ENCODE measurements at regions not wholly inside any gene's neighbourhood (a gene's known extent, or its start where the extent isn't known, plus 50 kb on each side); places are given as distances from the start of the nearest gene placed in this dataset.
"Not testable (repeated sequence)": the region's sequence is repeated elsewhere in the genome, so short reads cannot be mapped to it uniquely, and the experiment has no call there.

DNA sequence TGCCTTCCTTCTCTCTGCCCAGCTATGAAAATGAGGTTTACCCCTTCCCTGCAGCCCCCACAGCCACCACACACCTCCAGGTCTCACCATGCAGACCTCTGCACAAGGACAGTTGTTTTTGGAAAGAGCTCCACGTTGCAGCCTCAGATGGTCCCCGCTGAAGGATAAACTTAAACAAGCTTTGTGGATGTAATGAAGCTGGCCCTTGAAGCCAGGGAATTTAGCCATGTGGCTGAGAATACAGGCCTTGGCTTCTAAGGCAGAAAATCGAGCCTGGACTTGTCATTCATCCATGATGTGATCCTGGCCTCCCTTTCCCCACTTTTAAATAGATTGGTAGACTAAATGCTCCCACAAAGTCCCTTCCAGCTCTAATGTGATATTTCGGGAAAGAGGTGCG is 79.4 kb downstream of the TBX3 start:
- Histone ChIP-seq H2AFZ (ENCODE audit: low read length) (no peak overlapping the region), H3K4me2 (ENCODE audit: low read length) (no peak overlapping the region), H3K36me3 (ENCODE audit: insufficient read depth, low read length) (no peaks in the 10 kb centered on the region), H3K4me1 (ENCODE audit: insufficient read depth, low read length, poor library complexity, severe bottlenecking) (no peaks in the 10 kb centered on the region), H3K27ac (ENCODE audit: low read depth, low read length, poor library complexity, severe bottlenecking) (no peak overlapping the region), H3K4me3 (ENCODE audit: low read depth, low read length, poor library complexity, severe bottlenecking) (no peak overlapping the region), H3K9me2 (ENCODE audit: insufficient read depth, low read length) (no peaks in the 10 kb centered on the region), H3K79me2 (ENCODE audit: insufficient read depth, low read depth, low read length) (no peaks in the 10 kb centered on the region), H4K20me1 (ENCODE audit: insufficient read depth, low read length) (no peaks in the 10 kb centered on the region), H3K9me3 (ENCODE audit: low read length) (no peaks in the 10 kb centered on the region)
- TF ChIP-seq EZH2phosphoT487 (IDR thresholded peaks at IDR 0.05; ENCODE audit: borderline replicate concordance, low read depth, low read length): no peak
- TF ChIP-seq, protein P1, sequence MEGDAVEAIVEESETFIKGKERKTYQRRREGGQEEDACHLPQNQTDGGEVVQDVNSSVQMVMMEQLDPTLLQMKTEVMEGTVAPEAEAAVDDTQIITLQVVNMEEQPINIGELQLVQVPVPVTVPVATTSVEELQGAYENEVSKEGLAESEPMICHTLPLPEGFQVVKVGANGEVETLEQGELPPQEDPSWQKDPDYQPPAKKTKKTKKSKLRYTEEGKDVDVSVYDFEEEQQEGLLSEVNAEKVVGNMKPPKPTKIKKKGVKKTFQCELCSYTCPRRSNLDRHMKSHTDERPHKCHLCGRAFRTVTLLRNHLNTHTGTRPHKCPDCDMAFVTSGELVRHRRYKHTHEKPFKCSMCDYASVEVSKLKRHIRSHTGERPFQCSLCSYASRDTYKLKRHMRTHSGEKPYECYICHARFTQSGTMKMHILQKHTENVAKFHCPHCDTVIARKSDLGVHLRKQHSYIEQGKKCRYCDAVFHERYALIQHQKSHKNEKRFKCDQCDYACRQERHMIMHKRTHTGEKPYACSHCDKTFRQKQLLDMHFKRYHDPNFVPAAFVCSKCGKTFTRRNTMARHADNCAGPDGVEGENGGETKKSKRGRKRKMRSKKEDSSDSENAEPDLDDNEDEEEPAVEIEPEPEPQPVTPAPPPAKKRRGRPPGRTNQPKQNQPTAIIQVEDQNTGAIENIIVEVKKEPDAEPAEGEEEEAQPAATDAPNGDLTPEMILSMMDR (conservative IDR thresholded peaks at IDR 0.05; ENCODE audit: low read length): no peak
- ChIA-PET POLR2A (interaction anchor here (0.6 kb wide), 2 partner anchors 61 to 1230 kb away, joined by 3 to 4 read pairs; no protein-coding TSS in a partner anchor), CTCF (ENCODE audit: unreplicated experiment) (no interaction called here)
- BruUV-seq (replicated peaks): no TSS peak
- intact Hi-C loops (cut with micrococcal nuclease; ENCODE audit: unreplicated experiment): no loop called here
- no peak for DNase-seq (ENCODE audit: low spot score)

DNA sequence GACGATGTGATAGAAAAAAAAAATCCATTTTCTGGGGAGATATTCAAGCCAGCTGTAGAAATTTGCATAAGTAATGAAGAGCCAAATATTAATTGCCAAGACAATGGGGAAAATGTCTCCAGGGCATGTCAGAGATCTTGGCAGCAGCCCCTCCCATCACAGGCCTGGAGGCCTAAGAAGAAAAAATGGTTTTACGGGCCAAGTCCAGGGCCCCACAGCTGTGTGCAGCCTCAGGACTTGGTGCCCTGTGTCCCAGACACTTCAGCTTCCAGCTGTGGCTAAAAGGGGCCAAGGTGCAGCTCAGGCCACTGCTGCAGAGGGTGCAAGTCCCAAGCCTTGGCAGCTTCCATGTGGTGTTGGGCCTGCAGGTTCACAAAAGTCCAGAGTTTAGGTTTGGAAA is 83.4 kb downstream of the TBX3 start:
- CTCF ChIA-PET (ENCODE audit: unreplicated experiment); H4K20me1 ChIP-seq (ENCODE audit: insufficient read depth, low read length); DNase-seq (ENCODE audit: low spot score); POLR2A ChIA-PET; H3K27ac ChIP-seq (ENCODE audit: low read depth, low read length, poor library complexity, severe bottlenecking); H2AFZ ChIP-seq (ENCODE audit: low read length); H3K4me2 ChIP-seq (ENCODE audit: low read length); BruUV-seq (replicated peaks); H3K36me3 ChIP-seq (ENCODE audit: insufficient read depth, low read length); H3K4me1 ChIP-seq (ENCODE audit: insufficient read depth, low read length, poor library complexity, severe bottlenecking); H3K9me3 ChIP-seq (ENCODE audit: low read length); H3K4me3 ChIP-seq (ENCODE audit: low read depth, low read length, poor library complexity, severe bottlenecking); intact Hi-C loops (cut with micrococcal nuclease; ENCODE audit: unreplicated experiment); H3K79me2 ChIP-seq (ENCODE audit: insufficient read depth, low read depth, low read length); H3K9me2 ChIP-seq (ENCODE audit: insufficient read depth, low read length): not testable (repeated sequence)

DNA sequence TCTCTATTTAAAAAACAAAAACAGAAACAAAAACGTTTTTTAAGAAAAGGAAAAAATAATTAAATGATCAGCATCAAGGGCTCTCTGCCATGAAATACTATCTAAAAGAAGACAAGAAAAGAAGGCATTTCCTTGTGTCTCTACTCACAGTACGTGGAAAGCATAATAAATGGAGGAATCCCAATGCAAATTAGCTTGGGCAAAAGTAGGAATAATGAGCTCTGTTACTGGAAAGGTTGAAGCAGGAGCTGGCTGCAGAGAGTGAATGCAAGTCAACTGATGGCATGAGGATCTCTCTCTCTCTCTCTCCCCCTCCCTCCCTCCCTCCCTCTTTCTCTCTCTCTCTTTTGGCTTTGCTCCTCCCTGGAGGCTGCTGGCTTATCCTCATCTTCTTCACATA is 85.9 kb downstream of the TBX3 start:
- Histone ChIP-seq H3K27ac (ENCODE audit: low read depth, low read length, poor library complexity, severe bottlenecking) (no peak overlapping the region), H3K4me3 (ENCODE audit: low read depth, low read length, poor library complexity, severe bottlenecking) (no peak overlapping the region), H4K20me1 (ENCODE audit: insufficient read depth, low read length) (no peaks in the 10 kb centered on the region), H3K4me1 (ENCODE audit: insufficient read depth, low read length, poor library complexity, severe bottlenecking) (no peaks in the 10 kb centered on the region), H3K9me2 (ENCODE audit: insufficient read depth, low read length) (no peaks in the 10 kb centered on the region), H3K79me2 (ENCODE audit: insufficient read depth, low read depth, low read length) (no peaks in the 10 kb centered on the region), H3K36me3 (ENCODE audit: insufficient read depth, low read length) (no peaks in the 10 kb centered on the region), H2AFZ (ENCODE audit: low read length) (no peak overlapping the region), H3K4me2 (ENCODE audit: low read length) (no peak overlapping the region), H3K9me3 (ENCODE audit: low read length) (no peaks in the 10 kb centered on the region)
- no TSS peak for BruUV-seq (replicated peaks)
- intact Hi-C loops (cut with micrococcal nuclease; ENCODE audit: unreplicated experiment): no loop called here
- ChIA-PET CTCF (ENCODE audit: unreplicated experiment) (no interaction called here), POLR2A (no interaction called here)
- no peak for DNase-seq (ENCODE audit: low spot score)
- TF ChIP-seq EZH2phosphoT487 (IDR thresholded peaks at IDR 0.05; ENCODE audit: borderline replicate concordance, low read depth, low read length): no peak
- TF ChIP-seq, protein P1 (conservative IDR thresholded peaks at IDR 0.05; ENCODE audit: low read length): no peak
